GM10266 (cell line): ENCODE measurements at regions not wholly inside any gene's neighbourhood (a gene's known extent, or its start where the extent isn't known, plus 50 kb on each side); places are given as distances from the start of the nearest gene placed in this dataset.

Source experiments
- DNase-seq: peaks from one replicate; pipeline ENCODE4 v3.0.0; 2012; ENCODE audit errors: extremely low spot score
- TF ChIP-seq, protein P1 (sequence below): IDR thresholded peaks from 2 replicates; pipeline ENCODE4 v1.5.1; 2012; ENCODE audit warnings: mild to moderate bottlenecking, low read depth; ENCODE audit not compliant: control insufficient read depth, insufficient read depth; ENCODE audit errors: missing control alignments

DNA sequence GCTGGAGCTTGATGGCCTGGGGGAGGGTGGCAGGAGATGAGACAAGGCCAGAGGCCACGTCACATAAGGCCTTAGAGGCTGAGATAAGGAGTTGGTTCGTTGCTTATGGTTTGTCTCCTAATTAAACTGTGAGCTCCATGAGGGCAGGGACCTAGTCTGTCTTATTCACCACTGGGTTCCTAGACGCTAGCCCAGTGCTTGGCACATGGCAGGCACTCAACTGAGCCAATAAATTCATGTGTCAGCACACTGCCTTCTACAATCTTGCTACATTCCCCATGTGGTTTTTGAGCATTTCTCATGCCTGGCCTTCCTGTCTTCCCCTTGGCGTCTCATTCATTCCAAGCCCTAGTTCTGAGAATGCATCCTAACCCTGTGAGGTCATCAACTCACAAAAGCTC lies 92.5 kb upstream of the MED13L start:
- DNase-seq: no peak
- TF ChIP-seq, protein P1, sequence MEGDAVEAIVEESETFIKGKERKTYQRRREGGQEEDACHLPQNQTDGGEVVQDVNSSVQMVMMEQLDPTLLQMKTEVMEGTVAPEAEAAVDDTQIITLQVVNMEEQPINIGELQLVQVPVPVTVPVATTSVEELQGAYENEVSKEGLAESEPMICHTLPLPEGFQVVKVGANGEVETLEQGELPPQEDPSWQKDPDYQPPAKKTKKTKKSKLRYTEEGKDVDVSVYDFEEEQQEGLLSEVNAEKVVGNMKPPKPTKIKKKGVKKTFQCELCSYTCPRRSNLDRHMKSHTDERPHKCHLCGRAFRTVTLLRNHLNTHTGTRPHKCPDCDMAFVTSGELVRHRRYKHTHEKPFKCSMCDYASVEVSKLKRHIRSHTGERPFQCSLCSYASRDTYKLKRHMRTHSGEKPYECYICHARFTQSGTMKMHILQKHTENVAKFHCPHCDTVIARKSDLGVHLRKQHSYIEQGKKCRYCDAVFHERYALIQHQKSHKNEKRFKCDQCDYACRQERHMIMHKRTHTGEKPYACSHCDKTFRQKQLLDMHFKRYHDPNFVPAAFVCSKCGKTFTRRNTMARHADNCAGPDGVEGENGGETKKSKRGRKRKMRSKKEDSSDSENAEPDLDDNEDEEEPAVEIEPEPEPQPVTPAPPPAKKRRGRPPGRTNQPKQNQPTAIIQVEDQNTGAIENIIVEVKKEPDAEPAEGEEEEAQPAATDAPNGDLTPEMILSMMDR: no peak

DNA sequence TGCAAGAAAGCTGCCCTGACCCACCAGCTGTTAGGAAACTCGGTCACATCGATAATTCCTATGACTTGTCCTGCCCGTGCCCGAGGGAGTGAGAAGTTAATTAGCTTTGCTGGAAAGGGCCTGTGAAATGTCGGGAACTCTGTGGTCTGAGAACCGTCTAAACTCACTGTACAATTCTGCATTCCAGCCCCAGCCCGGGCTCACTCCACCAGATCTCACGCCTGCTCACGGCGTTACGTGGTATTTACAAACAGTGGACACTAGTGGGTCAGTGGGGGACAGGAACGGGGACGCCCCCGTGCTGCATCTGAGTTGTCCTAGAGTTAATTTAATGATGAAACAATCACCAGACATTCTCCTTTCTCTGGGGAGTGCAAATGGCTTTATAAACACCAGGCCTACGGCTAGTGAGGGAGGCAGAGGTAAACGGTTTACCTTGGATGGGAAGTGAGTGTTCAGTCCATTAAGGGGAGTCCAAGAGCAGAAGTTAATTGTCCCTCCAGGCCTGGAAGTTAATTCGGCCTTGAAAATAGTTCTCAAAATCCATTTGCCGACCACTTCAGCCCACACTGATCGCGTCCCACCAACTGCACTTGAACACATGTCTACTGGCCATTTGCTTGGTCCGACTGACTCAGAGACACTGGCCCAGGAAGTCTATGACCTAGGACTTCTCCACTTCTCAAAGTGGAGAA lies 93.5 kb upstream of the MED13L start:
- DNase-seq: no peak
- TF ChIP-seq, protein P1: no peak

DNA sequence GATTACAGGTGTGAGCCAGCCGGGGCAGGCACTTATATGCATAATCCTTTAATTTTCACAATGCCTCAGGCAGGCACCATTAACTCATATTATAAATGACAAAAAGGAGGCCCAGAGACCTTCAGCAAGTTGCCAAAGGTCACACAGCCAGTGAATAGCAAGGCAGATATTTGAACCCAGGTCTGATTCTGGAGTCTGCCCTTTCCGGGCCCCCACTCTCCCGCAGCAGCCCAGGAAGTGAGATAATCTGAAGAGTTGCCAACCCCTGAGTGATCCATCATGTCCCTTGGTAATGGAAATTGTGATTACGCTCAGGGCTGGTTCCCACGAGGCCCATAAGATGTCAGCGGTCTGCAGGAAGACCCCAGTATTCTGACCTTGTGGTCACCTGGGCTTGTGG lies 95.3 kb upstream of the MED13L start:
- TF ChIP-seq, protein P1: no peak
- DNase-seq: no peak

DNA sequence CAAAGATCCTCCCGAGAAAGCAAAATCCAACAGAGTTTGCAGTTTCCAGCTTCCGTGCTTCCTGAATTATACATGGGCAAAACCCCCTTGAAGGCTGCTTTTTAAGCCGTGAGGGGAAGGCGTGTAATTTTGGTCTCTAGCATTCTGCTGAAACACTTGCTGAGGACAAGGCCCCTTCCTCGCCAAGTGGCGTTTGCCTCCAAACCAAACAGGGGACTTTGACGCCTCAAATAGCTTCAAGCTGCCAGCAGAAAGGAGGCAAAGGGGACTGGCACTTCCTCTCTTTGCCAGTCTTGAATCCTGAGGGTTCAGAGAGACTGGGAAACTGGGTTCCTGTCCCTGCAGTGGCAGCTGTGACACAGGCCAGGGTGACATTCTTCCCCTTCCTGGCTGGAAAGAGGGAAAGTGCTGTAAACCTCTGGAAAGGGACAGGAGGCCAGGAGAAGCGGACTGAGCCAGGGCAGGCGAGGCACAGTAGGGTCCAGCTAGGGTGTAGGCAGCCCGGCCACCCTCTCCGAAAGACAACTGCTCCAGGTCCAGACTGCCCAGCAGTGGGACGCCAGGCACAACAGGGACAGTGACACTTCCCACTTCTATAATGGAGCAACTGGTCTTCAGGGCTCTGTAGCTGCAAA lies 96.2 kb upstream of the MED13L start:
- no peak for DNase-seq
- TF ChIP-seq, protein P1: no peak

DNA sequence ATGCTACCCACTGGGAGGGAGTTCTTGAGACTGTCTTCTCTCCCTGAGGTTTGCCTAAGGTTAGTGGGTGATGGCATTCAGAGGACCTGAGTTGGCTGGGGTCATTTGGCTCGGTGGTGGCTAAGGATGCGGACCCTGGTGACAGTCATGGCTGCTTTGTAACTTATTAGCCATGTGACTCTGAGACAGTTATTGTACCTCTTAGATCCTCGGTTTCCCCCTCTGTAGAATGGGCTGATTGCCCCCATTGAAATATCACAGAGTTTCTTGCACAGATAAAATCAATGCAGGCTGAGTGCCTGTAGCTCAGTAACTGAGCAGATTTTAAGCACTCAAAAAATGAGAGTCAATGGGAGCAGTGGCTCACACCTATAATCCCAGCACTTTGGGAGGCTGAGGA lies 96.7 kb upstream of the MED13L start:
- TF ChIP-seq, protein P1: no peak
- no peak for DNase-seq

DNA sequence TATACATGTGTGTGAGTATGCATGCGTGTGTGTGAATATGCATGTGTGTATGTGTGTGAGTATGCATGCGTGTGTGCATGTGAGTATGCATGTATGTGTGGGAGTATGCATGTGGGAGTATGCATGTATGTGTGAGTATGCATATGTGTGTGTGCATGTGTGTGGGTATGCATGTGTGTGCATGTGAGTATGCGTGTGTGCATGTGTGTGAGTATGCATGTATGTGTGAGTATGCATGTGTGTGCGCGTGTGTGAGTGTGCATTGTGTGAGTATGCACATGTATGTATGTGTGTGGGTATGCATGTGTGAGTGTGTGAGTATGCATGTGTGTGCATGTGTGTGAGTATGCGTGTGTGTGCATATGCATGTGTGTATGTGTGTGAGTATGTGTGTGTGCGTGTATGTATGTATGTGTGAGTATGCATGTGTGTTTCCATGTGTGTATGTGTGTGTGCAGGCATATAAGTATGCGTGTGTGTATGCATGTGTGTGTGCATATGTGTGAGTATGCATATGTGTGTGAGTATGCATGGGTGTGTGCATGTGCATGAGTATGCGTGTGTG lies 97.9 kb upstream of the MED13L start:
- no peak for DNase-seq
- TF ChIP-seq, protein P1: no peak
